ENCODE measurements at regions not wholly inside any gene's neighbourhood (a gene's known extent, or its start where the extent isn't known, plus 50 kb on each side); places are given as distances from the start of the nearest gene placed in this dataset.

GRCh38 chr9:115944166-115944948, 209.2 kb upstream of the PAPPA start (continued):
- peak; percentile 89 for TF ChIP-seq FOXA3 (CRISPR knock-in tag; IDR thresholded peaks at IDR 0.05)
- TF ChIP-seq ZFP37 (CRISPR knock-in tag; IDR thresholded peaks at IDR 0.05; ENCODE audit: borderline replicate concordance): no peak
- TF ChIP-seq ARNT2 (CRISPR knock-in tag; IDR thresholded peaks at IDR 0.05; ENCODE audit: low read depth): 0 out of 2 replicates have a peak, but pooled peaks have one; percentile 25
- TF ChIP-seq ZSCAN30 (CRISPR knock-in tag; IDR thresholded peaks at IDR 0.05): no peak
- peak; percentile 25; the same call in 1 of the 2 replicates for TF ChIP-seq MXD4 (CRISPR knock-in tag; IDR thresholded peaks at IDR 0.05)
- no peak for TF ChIP-seq ZNF652 (CRISPR knock-in tag; IDR thresholded peaks at IDR 0.05; ENCODE audit: borderline replicate concordance, low read depth)
- TF ChIP-seq FOXA1 (IDR thresholded peaks at IDR 0.05): 0 out of 2 replicates have a peak, but pooled peaks have one; percentile 21
- peak; percentile 91 for TF ChIP-seq FOXA1 (CRISPR knock-in tag; IDR thresholded peaks at IDR 0.05)
- TF ChIP-seq JUND (CRISPR knock-in tag; IDR thresholded peaks at IDR 0.05): peak; percentile 79
- TF ChIP-seq GMEB1 (CRISPR knock-in tag; IDR thresholded peaks at IDR 0.05; ENCODE audit: borderline replicate concordance): peak; percentile 54; the same call in 1 of the 2 replicates
- TF ChIP-seq FOXO1 (CRISPR knock-in tag; IDR thresholded peaks at IDR 0.05): no peak; the same call in none of the 2 replicates
- TF ChIP-seq ZNF280B (CRISPR knock-in tag; IDR thresholded peaks at IDR 0.05; ENCODE audit: borderline replicate concordance): no peak
- peak; percentile 70 for TF ChIP-seq BORCS8-MEF2B (CRISPR knock-in tag; IDR thresholded peaks at IDR 0.05)
- TF ChIP-seq ZNF83 (CRISPR knock-in tag; IDR thresholded peaks at IDR 0.05; ENCODE audit: borderline replicate concordance): no peak
- TF ChIP-seq ZNF543 (CRISPR knock-in tag; IDR thresholded peaks at IDR 0.05): no peak
- TF ChIP-seq EHMT2 (IDR thresholded peaks at IDR 0.05; ENCODE audit: borderline replicate concordance, low read depth, low read length): peak; percentile 82; the same call in 1 of the 2 replicates
- TF ChIP-seq ZFAT (CRISPR knock-in tag; conservative IDR thresholded peaks at IDR 0.05): no peak
- peak; percentile 20; the same call in 1 of the 2 replicates for TF ChIP-seq ZBTB26 (CRISPR knock-in tag; IDR thresholded peaks at IDR 0.05; ENCODE audit: borderline replicate concordance)
- no peak for TF ChIP-seq SATB2 (CRISPR knock-in tag; IDR thresholded peaks at IDR 0.05)
- no peak for TF ChIP-seq ZNF563 (CRISPR knock-in tag; IDR thresholded peaks at IDR 0.05)
- no peak for TF ChIP-seq XBP1 (CRISPR knock-in tag; IDR thresholded peaks at IDR 0.05)
- TF ChIP-seq ZKSCAN1 (IDR thresholded peaks at IDR 0.05; ENCODE audit: low read length): 0 out of 2 replicates have a peak, but pooled peaks have one; percentile 28
- no peak for TF ChIP-seq ZKSCAN5 (CRISPR knock-in tag; IDR thresholded peaks at IDR 0.05)
- TF ChIP-seq NFYC (CRISPR knock-in tag; IDR thresholded peaks at IDR 0.05): no peak
- no peak for TF ChIP-seq ZNF709 (CRISPR knock-in tag; IDR thresholded peaks at IDR 0.05)
- 0 out of 2 replicates have a peak, but pooled peaks have one; percentile 9 for TF ChIP-seq DRAP1 (CRISPR knock-in tag; IDR thresholded peaks at IDR 0.05)
- TF ChIP-seq LBX2 (CRISPR knock-in tag; IDR thresholded peaks at IDR 0.05; ENCODE audit: borderline replicate concordance): no peak
